Activated CD4-positive, CD25-positive, alpha-beta regulatory T cell treated with anti-CD3 and anti-CD28 coated beads, Interleukin-2, amount 50 U/mL, for 24 hours (primary cell): ENCODE measurements at regions not wholly inside any gene's neighbourhood (a gene's known extent, or its start where the extent isn't known, plus 50 kb on each side); places are given as distances from the start of the nearest gene placed in this dataset.

Experiments used
- ATAC-seq, 2 donors: fragments of 150-1000 bp; cut with Tn5 transposase; one replicate each; pipeline ENCODE4 v1.10.0; 2021; ENCODE audit warnings: mild to moderate bottlenecking in 1 of 2, moderate library complexity in 1 of 2

DNA sequence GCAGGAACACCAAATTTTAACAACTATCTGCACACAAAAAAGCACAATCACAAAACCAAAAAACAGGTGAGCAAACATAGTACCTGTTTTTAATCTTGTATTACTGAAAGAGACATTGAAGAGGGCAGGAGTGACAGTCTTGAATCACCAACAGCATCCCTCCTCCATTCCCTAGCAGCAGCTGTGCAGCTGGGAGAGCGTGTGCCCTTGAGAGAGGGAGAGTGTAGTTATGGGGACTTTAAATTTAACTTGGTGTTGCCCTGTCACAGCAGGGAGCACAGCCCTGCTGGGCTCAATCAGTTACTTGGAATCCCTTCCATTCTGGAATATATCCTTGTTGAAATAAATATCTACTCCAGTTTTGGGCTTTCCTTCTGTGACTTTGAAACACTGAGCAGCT is 1938.7 kb upstream of the NUDT12 start:
- no peak for ATAC-seq

DNA sequence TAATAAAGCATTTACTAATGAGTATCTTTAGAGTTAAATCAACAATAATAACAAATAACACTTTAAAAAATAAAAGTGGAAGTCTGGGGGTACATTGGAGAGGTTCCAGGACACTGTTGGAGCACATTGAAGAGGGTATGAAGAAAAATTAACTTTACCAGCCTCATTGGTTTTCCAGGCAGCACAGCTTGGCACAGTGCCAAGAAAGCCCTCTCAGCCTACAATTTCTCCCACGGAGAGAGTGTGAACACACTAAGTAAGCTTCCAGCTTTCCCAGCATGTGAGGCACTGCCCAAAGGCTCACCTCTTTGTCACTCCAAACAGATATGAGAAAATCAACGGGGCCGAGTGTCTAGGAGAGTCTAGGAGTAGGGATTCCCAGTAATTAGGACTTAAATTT is 1912.8 kb upstream of the NUDT12 start:
- ATAC-seq, result no peak

DNA sequence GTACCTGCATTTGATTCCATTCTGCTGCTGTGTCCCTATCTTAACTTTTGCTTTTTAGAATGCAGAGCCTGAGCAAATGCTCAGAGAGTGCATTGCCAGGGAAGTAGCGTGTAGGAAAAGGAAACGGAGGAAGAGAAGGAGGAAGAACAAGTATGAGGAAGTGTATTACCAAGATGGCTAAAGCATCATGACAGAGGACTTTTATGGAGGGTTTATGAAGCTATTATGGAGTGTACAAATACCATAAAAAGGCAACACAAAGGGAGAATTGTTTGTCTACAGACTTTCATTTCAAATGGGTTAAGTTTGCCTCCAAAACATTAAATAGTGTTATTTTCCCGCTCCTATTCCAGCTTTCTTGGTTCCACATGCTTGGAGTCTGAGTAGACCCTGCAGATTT is 1899.8 kb upstream of the NUDT12 start:
- ATAC-seq, result no peak

DNA sequence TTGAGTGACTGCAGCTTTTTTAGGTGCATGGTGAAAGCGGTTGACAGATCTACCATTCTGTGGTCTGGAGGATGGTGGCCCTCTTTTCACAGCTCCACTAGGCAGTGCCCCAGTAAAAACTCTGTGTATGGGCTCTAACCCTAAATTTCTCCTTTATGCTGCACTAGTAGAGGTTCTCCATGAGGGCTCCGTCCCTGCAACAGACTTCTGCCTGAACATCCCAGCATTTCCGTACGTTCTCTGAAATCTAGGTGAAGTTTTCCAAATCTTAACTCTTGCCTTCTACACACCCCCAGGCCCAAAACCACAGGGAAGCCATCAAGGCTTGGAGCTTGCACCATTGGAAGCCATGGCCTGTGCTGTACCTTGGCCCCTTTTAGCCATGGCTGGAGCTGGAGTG is 1898.1 kb upstream of the NUDT12 start:
- ATAC-seq, result no peak

DNA sequence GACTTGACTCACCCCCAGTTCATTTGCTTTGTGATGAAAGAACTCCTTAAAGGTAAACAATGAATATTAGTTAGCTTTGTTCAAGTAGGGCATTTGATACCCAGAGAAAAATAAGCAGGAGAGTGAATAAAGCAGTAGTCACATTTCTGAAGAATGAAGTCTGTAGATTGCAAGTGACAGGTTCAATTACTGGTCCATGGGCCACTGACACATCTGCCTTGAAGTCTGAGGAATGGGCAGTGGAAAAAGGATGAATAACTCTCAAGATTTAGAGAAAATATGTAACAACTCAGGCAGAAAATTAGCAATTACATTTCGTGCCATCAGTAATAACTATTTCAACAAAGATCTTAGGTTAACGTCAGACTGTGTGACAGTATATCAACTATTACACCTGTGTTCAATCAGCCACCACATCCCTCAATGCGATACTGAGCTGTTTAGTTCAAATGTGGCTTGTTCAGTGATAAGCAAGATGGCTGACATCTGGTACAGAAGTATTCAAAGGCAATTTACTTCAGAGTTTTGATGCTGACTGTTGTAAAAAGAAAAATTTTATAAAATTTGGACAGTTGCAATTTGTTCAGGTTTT is 1890.7 kb upstream of the NUDT12 start:
- ATAC-seq, result no peak

DNA sequence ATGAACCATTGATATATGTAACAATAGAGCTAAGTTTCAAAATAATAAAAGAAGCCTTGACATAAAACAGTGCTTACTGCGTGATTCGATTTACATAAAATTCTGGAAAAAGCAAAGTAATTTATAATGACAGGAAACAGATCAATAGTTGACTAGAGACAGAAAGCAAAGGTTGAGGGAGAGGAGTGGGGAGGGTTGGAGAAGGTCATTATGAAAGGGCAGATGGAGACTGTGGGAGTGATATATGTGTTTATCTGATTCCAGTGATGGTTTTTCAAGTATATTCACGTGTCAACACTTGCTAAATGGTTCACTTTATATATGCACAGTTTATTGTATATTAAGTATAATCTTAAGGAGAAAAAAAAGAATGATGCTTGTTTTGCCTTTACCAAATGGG is 1885.7 kb upstream of the NUDT12 start:
- no peak for ATAC-seq

DNA sequence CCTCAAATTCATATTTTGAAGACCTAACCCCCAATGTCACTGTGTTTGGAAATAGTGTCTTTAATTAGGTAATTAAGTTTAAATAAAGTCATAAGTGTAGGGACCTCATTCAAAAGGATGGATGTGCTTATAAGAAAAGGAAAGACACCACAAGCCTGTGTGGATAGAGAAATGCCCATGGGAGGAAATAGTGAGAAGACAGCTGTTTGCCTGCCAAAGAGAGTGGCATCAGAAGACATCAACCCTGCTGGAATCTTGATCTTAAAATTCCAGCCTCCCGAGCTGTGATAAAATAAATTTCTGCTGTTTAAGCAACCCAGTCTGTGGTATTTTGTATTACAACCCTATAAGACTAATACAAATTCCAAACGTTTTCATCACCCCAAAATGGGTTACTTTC is 1867.9 kb upstream of the NUDT12 start:
- no peak for ATAC-seq

DNA sequence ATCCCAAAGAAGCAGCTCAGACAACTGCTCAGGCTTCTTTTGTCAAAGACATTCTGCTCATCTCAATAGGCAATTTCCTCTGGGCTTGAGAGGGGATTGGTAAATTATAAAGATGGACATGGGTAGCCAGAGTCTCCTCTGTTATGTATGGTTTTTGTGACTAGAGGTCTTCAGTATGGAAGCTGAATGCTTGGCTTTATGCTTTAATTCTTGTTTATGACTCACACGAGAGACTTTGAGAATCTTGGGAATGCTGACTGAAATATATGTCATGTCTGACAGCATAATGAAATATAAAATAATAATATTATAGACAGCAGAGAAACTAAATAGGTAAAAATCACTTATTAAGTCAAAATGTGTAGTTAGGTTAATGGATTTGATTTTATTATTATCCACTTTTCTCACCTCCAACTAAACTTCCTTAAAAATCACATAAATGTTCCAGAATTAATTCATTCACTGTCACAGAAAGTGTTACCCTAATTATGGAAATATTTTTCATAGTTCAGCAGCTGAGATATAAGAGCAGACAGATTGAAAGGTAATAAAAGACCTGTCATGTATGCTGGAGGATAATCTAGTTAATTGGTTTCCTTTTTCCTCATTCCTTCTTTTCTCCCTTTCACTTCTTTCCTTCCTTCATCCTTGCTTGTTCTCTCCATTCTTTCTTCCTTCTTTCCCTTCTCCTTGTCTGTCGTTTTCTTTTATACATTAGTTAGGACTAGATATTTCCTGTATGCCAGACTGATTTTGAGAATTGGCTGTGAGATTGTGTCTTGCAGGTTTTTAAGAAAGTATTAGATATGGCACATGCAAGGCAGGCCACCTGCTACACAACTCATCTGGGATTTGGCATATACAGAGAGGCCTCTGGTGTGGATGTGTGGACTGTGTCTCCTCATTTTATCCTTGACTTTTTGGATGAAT is 1866.1 kb upstream of the NUDT12 start:
- no peak for ATAC-seq

DNA sequence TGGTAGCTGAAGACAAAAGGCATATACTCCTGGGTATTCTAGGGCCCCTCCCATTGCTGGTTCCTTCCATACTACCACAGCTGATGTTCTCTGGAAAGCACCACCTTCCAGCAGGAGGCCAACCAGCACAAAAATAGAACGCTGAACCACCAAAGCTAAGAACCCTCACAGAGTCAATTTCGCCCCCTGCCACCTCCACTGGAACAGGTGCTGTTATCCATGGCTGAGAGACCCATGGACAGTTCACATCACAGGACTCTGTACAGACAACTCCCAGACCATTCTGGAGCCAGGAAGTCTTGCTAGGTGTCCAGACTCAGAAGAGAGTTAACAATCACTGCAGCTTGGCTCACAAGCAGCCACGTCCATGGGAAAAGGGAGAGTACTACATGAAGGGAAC is 1851.5 kb upstream of the NUDT12 start:
- ATAC-seq, result no peak

DNA sequence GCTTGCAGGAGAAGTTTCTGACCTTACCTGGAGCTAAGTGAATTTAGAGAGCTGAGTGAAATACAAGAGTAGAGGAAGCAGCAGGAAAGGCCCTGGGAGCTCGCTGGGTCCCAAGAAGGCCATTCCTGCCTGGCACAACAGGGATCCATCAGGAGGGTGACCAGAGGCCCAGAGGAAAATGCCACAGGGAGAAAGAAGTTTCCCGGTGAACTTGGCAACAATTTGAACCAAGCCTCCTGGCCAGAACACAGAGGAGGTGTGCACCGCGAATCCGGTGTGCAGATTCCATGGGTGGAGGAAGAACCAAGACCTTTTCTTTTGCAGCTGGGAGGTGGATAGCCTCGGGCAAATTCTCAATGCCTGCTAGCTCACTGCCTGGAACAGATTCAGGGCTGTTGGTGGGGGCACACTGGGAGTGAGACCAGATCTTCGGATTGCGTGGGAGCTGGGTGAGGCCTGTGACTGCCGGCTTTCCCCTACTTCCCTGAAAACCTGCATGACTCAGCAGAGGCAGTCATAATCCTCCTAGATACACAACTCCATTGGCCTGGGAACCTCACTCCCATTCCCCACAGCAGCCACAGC is 1850.9 kb upstream of the NUDT12 start:
- ATAC-seq, result no peak

DNA sequence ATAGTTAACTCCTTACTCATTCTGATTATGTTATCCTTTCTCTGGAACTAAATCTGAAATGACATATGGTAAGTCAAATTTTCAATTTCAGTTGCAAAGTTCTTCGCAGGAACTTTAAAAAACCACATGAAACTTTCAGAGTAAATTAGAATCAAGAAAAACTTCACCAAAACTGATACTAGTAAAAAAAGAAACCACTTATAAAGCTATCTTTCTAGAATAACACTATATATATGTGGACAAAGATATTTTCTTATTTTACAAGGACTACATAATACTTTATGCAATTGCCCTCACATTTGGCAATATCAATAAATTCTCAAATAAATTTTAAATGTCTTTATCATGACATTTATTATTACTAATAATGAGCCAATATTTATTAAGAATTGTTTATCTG is 1847.1 kb upstream of the NUDT12 start:
- no peak for ATAC-seq

DNA sequence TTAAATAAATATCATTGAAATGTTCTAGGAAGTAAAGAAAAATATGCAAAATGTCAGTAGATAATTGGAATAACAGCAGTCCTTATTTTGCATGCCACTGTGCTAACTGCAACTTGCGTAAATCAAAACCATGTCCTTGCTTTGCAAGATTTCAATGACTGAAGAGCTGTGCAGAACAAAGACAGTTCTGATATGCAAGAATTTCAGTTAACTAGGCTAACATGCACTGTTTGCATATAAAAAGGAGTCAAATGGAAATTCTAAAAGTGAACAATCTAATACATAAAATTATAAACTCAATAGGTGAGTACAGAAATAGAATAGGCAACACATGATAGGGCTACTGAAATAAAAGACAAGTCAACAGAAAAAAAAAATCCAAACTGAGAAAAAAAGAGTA is 1844.6 kb upstream of the NUDT12 start:
- no peak for ATAC-seq

DNA sequence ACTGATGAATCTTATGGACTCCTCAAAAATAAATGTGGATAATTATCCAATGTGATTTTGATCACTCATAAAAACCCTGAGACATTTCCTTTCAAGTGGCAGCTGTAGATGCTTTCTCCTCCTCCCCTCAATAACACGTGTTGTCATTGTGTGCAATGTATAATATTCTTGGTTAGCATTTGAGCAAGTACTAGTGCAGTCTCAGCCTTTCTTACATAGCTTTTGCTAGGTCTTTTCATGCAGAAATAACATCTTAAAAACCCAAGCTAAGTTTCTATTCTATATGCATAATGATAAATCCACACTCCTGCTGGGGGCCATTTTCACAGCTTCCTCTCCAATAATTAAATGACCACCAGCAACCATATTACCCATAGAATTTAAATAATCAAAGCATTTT is 1835.2 kb upstream of the NUDT12 start:
- no peak for ATAC-seq

DNA sequence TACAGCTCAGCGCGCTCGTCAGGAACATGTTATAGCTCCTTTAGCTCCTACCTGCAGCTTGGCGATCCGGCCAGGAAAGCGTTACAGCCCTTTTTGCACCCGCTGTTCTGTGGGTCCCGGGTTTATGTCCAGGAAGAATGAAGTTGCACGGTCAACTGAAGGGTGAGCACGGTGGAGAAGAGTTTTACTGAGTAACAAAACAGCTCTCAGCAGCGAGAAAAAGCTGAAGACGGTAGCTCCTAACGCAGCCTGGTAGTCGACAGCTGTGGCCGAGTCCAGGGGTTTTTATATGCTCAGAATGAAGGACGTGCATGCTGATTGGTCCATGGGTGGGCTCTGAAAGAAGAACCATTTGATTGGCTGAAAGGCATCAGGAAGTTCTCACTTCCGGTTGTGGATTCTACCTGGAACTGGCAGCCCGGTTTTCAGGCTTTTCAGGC is 1830.1 kb upstream of the NUDT12 start:
- no peak for ATAC-seq

DNA sequence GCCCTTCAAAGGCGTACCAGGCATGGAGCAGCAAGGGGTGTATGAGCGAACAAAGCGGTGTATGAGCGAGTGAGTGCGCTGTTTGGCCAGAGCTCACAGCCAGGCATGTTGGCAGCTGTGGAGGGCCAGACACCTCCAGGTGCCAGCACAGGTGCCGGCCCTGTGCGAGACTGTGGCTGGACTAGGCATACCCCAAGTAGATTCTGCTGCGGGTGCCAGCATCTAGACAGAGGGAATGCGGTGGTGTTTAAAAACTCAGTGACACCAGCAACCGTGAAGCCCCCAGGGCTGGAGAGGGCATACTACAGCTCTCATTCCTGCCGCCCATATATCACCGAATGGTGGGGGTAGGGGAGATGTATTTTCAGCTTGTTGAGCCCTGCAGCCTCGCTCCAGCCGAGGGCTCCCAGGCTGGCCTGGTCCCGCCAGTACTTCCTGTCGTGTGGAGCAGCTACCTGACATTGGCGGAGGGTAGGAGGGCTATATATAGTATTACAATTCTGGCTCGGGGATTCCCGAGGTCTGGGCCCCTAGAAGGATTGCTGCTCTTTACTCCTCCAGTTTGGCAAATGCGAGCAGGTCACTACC is 1829.6 kb upstream of the NUDT12 start:
- peak in 1 of 2 donors; percentile 13 for ATAC-seq

DNA sequence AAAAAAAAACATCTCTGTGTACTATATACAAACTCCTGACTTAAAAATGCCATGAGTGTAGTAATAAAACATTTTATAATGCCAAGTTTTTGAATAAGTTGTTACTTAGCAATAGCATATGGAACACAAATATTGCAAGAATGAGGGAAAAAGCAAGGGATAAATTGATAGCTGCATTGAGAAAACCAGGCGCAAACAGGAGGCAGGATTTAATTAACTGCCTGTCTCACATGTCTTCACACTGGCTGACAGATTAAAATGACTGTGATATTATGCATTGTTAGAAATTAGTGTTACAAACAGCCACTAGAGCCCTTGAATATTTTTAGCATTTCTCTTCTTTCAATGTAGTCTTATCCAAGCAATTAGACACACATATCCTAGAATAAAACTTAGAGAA is 1817.5 kb upstream of the NUDT12 start:
- ATAC-seq, result no peak

DNA sequence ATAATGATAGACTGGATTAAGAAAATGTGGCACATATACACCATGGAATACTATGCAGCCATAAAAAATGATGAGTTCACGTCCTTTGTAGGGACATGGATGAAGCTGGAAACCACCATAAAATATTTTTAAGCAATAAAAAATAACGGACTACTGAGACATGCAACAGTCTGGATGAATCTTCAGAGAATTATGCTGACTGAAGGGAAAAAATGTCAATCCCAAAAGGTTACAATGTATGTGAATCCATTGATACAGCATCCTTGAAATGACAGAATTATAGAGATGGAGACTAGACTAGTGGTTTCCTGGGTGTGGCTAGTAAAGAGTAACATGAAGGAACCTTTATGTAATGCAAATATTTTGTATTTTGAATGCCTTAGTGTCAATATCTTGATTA is 1808.6 kb upstream of the NUDT12 start:
- no peak for ATAC-seq

DNA sequence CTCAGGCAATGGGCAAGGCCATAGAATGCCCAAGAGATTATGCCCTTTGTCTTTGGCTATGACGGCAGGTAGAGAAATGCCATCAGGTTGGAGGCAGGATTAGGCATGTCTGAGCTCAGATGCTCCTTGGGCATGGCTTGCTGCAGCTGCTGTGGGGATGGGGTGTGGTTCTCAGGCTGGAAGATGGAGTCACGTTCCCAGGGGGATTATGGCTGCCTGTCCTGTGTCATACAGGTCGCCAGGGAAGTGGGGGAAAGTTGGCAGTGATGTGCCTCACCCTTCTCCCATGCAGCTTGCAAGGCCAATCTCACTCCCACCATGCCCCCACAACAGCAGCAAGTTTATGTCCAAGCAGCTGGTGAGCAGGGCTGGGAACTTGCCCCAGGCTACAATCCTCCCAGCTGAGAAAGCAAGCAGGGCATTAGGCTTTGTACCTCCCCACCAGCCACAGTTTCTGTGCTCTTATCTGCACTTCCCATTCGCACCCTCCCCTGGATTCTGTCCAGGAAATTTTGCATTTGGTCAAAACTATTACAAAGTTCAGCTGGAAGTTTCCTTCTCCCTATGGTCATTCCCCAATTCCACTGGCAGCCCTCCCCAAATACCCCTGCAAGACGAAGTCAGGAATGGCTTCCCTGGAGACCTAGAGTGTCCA is 1788.0 kb upstream of the NUDT12 start:
- no peak for ATAC-seq

DNA sequence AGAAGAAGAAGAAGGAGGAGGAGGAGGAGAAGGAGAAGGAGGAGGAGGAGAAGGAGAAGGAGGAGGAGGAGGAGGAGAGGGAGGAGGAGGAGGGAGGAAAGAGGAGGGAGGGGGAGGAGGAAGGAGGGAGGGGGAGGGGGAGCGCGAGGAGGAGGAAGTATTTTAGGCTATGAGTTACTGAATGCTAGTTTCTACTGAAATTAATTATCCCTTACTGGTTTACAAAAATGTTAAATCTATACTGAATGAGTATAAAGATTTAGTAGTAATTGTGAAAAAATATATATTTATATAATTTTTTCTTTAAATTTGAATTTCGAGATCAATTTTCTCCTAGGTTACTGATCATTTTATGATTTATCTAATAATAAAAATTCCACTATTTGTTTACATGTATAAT is 1769.0 kb upstream of the NUDT12 start:
- ATAC-seq, result no peak

DNA sequence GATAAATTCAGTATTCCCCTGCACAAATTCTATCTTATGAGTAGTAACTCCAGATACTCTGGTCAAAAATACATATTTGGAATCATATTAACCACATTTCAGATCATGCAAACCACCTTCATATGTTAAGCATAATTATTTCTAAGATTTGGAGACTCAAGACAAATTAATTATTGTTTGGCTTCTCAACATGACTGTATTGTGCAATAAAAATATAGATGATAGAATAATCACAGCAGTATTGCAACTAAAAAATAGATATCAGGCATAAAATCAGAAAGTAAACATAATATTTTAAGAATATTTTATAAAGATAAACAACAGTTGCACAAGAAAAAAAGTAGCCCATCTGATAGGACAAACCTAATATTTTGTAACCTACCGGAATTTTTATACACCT is 1767.6 kb upstream of the NUDT12 start:
- no peak for ATAC-seq

DNA sequence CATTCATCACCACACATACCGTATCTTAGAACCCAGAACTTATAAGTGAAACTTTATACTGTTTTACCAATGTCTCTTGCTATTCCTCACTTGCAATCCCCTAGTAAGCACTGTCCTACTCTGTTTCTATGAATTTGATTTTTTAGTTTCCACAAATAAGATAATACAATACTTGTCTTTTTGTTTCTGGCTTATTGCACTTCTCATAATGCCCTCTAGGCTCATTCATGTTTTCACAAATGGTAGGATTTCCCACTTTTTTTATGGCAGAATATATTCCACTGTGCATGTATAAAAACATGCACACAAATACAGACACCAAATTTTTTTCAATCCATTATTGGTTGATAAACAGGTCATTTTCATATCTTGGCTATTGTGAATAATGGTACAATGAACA is 1742.3 kb upstream of the NUDT12 start:
- ATAC-seq, result no peak

DNA sequence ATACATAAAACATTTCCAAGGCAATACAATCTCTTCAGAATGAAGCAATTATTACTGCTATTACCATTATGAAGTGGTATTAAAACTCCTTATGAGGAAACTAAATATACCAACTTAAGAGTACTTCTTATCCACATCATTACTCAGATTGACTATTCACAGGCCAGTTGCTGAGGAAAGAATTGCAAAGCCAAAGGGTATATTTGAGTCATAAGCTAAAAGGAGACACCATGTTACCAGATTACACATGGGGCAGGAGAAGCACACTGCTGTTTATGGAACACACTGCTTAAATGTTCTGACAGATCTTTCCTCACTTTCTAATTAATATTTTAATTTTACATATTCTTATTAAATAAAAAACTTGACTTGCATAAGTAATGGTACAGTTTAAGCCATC is 1726.4 kb upstream of the NUDT12 start:
- no peak for ATAC-seq

DNA sequence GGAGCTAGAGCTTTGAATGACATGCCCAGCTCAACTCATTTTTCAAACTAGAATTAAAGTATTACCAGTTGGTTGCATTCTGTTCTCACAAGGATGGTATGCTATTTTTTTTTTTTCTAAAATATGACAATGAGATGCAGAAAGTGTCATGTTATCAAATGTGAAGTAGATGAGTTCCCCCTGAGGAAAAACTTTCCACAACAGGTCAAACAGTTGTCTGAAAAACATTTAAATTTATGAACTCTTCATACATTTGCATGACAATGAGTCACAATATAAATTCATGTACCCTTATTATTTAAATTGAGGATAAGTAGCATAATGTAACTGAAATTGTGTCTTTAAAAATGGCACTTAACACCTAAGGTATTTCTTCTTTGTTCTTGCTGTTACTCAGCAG is 1720.5 kb upstream of the NUDT12 start:
- no peak for ATAC-seq
